Mesendoderm (in vitro differentiated cells): ENCODE measurements at regions not wholly inside any gene's neighbourhood (a gene's known extent, or its start where the extent isn't known, plus 50 kb on each side); places are given as distances from the start of the nearest gene placed in this dataset.

Experiments used
- DNase-seq: peaks from one replicate; pipeline ENCODE4 v3.0.0; 2013
- H2AK5ac ChIP-seq: 2 replicates; pipeline ENCODE4 v1.6.1; 2013; ENCODE audit warnings: low read length, inconsistent platforms
- H2BK120ac ChIP-seq: 2 replicates; pipeline ENCODE4 v1.6.1; 2013; ENCODE audit warnings: low read depth, mild to moderate bottlenecking, low read length, moderate library complexity, mixed read lengths
- H2BK15ac ChIP-seq: replicated peaks from 2 replicates; pipeline ENCODE4 v1.6.1; 2013; ENCODE audit warnings: low read depth, mild to moderate bottlenecking, moderate library complexity
- H2BK5ac ChIP-seq: 2 replicates; pipeline ENCODE4 v1.6.1; 2013; ENCODE audit warnings: low read length, inconsistent platforms
- H3K18ac ChIP-seq: 2 replicates; pipeline ENCODE4 v1.6.1; 2013; ENCODE audit warnings: mild to moderate bottlenecking, low read length, mixed read lengths
- H3K23ac ChIP-seq: one replicate; pipeline ENCODE4 v1.6.1; 2013; ENCODE audit warnings: low read length
- H3K27ac ChIP-seq: 2 replicates; pipeline ENCODE4 v1.5.1; 2013; ENCODE audit warnings: low read depth, mild to moderate bottlenecking, inconsistent platforms, low read length, moderate library complexity
- H3K27me3 ChIP-seq: 2 replicates; pipeline ENCODE4 v1.6.1; 2013; ENCODE audit warnings: low read length, control low read depth, mild to moderate bottlenecking, inconsistent platforms; ENCODE audit not compliant: insufficient read depth, poor library complexity
- H3K36me3 ChIP-seq: 2 replicates; pipeline ENCODE4 v1.6.1; 2013; ENCODE audit warnings: low read length, inconsistent platforms; ENCODE audit not compliant: control insufficient read depth, insufficient read depth
- H3K4ac ChIP-seq: one replicate; pipeline ENCODE4 v1.6.1; 2013; ENCODE audit warnings: low read depth, mild to moderate bottlenecking, low read length, moderate library complexity
- H3K4me1 ChIP-seq: 2 replicates; pipeline ENCODE4 v1.6.1; 2013; ENCODE audit warnings: low read depth, low read length, inconsistent platforms; ENCODE audit not compliant: control insufficient read depth
- H3K4me2 ChIP-seq: 2 replicates; pipeline ENCODE4 v1.6.1; 2013; ENCODE audit warnings: low read length
- H3K4me3 ChIP-seq: 2 replicates; pipeline ENCODE4 v1.5.1; 2013; ENCODE audit warnings: mild to moderate bottlenecking, low read length
- H3K56ac ChIP-seq: one replicate; pipeline ENCODE4 v1.6.1; 2013; ENCODE audit warnings: low read length
- H3K79me1 ChIP-seq: 2 replicates; pipeline ENCODE4 v1.6.1; 2013; ENCODE audit warnings: low read length, inconsistent platforms
- H3K79me2 ChIP-seq: 2 replicates; pipeline ENCODE4 v1.6.1; 2013; ENCODE audit warnings: mild to moderate bottlenecking, low read length; ENCODE audit not compliant: control insufficient read depth, insufficient read depth
- H3K9ac ChIP-seq: 2 replicates; pipeline ENCODE4 v1.6.1; 2013; ENCODE audit warnings: low read length, inconsistent platforms
- H4K5ac ChIP-seq: one replicate; pipeline ENCODE4 v1.6.1; 2013; ENCODE audit warnings: low read length
- H4K8ac ChIP-seq: one replicate; pipeline ENCODE4 v1.6.1; 2013; ENCODE audit warnings: low read depth, mild to moderate bottlenecking, control low read depth, low read length, moderate library complexity
- WGBS: extraction: QIAGEN DNeasy Blood & Tissue Kit; methylation state at CpG from one replicate; pipeline ENCODE4 v1.1.7; 2013; ENCODE audit warnings: low lambda C conversion rate, missing lambda C conversion rate; ENCODE audit not compliant: insufficient coverage; ENCODE audit errors: extremely low coverage; 5-methylcytosine and 5-hydroxymethylcytosine counted together

- no peak overlapping the region for H2BK120ac ChIP-seq
- no peak overlapping the region for H2BK5ac ChIP-seq
- WGBS = no CpG with 5 or more reads among the region's 9 CpGs
- no peak overlapping the region for H3K27ac ChIP-seq
- no peak overlapping the region for H3K4me2 ChIP-seq
- no peak overlapping the region for H3K56ac ChIP-seq
- no peaks in the 10 kb centered on the region for H3K27me3 ChIP-seq
- H2AK5ac ChIP-seq = no peak overlapping the region
- no peak overlapping the region for H3K4me3 ChIP-seq
- no peak overlapping the region for H4K8ac ChIP-seq
- H3K4me1 ChIP-seq = no peaks in the 10 kb centered on the region
- no peaks in the 10 kb centered on the region for H3K79me2 ChIP-seq
- no peak overlapping the region for H3K23ac ChIP-seq
- no peak overlapping the region for H4K5ac ChIP-seq
- no peak overlapping the region for H3K4ac ChIP-seq
- H3K9ac ChIP-seq = no peak overlapping the region
- H3K79me1 ChIP-seq = no peaks in the 10 kb centered on the region
- no peak for DNase-seq
- H3K36me3 ChIP-seq = no peaks in the 10 kb centered on the region
- H2BK15ac ChIP-seq = no peak overlapping the region
- no peak overlapping the region for H3K18ac ChIP-seq
Observed at GRCh38 chr20:20849161-20849560, 136.7 kb upstream of the RALGAPA2 start.

GRCh38 chr20:20847814-20848213, 135.4 kb upstream of the RALGAPA2 start:
- no peak for DNase-seq
- H3K9ac ChIP-seq = no peak overlapping the region
- no peak overlapping the region for H3K4ac ChIP-seq
- H3K4me3 ChIP-seq = no peak overlapping the region
- no peak overlapping the region for H2AK5ac ChIP-seq
- H3K27ac ChIP-seq = no peak overlapping the region
- H3K23ac ChIP-seq = no peak overlapping the region
- H4K8ac ChIP-seq = no peak overlapping the region
- H3K18ac ChIP-seq = no peak overlapping the region
- no peaks in the 10 kb centered on the region for H3K79me2 ChIP-seq
- H3K27me3 ChIP-seq = no peaks in the 10 kb centered on the region
- H2BK15ac ChIP-seq = no peak overlapping the region
- no peak overlapping the region for H2BK120ac ChIP-seq
- WGBS = no CpG with 5 or more reads among the region's 11 CpGs
- H3K4me2 ChIP-seq = no peak overlapping the region
- no peaks in the 10 kb centered on the region for H3K4me1 ChIP-seq
- no peak overlapping the region for H4K5ac ChIP-seq
- H3K36me3 ChIP-seq = no peaks in the 10 kb centered on the region
- H2BK5ac ChIP-seq = no peak overlapping the region
- no peaks in the 10 kb centered on the region for H3K79me1 ChIP-seq
- no peak overlapping the region for H3K56ac ChIP-seq

- H3K27ac ChIP-seq = no peak overlapping the region
- no peak overlapping the region for H2AK5ac ChIP-seq
- no peak overlapping the region for H2BK5ac ChIP-seq
- DNase-seq = no peak
- no peak overlapping the region for H3K56ac ChIP-seq
- no CpG with 5 or more reads among the region's 6 CpGs for WGBS
- H3K18ac ChIP-seq = no peak overlapping the region
- no peaks in the 10 kb centered on the region for H3K27me3 ChIP-seq
- no peak overlapping the region for H3K4me2 ChIP-seq
- no peak overlapping the region for H3K4ac ChIP-seq
- no peak overlapping the region for H3K9ac ChIP-seq
- H4K5ac ChIP-seq = no peak overlapping the region
- no peaks in the 10 kb centered on the region for H3K36me3 ChIP-seq
- no peaks in the 10 kb centered on the region for H3K4me1 ChIP-seq
- no peak overlapping the region for H4K8ac ChIP-seq
- no peaks in the 10 kb centered on the region for H3K79me1 ChIP-seq
- no peak overlapping the region for H2BK15ac ChIP-seq
- H2BK120ac ChIP-seq = no peak overlapping the region
- no peak overlapping the region for H3K23ac ChIP-seq
- no peaks in the 10 kb centered on the region for H3K79me2 ChIP-seq
- H3K4me3 ChIP-seq = no peak overlapping the region
Observed at GRCh38 chr20:20843982-20844381, 131.5 kb upstream of the RALGAPA2 start.

GRCh38 chr20:20839771-20840170, 127.3 kb upstream of the RALGAPA2 start:
- no peak overlapping the region for H3K4me3 ChIP-seq
- no peak for DNase-seq
- H3K4me1 ChIP-seq = no peaks in the 10 kb centered on the region
- no peak overlapping the region for H3K18ac ChIP-seq
- H3K4me2 ChIP-seq = no peak overlapping the region
- no peak overlapping the region for H3K56ac ChIP-seq
- no peak overlapping the region for H4K5ac ChIP-seq
- no peak overlapping the region for H2BK5ac ChIP-seq
- H2BK15ac ChIP-seq = no peak overlapping the region
- no peaks in the 10 kb centered on the region for H3K36me3 ChIP-seq
- no peak overlapping the region for H4K8ac ChIP-seq
- no peaks in the 10 kb centered on the region for H3K79me1 ChIP-seq
- H3K79me2 ChIP-seq = no peaks in the 10 kb centered on the region
- H2BK120ac ChIP-seq = no peak overlapping the region
- H3K27ac ChIP-seq = no peak overlapping the region
- no peak overlapping the region for H3K4ac ChIP-seq
- no peaks in the 10 kb centered on the region for H3K27me3 ChIP-seq
- H3K23ac ChIP-seq = no peak overlapping the region
- no peak overlapping the region for H2AK5ac ChIP-seq
- no peak overlapping the region for H3K9ac ChIP-seq

GRCh38 chr20:20837574-20838021, 125.2 kb upstream of the RALGAPA2 start:
- no peaks in the 10 kb centered on the region for H3K79me2 ChIP-seq
- no peak overlapping the region for H3K27ac ChIP-seq
- H2BK15ac ChIP-seq = no peak overlapping the region
- no peak overlapping the region for H3K23ac ChIP-seq
- peak overlapping the region; percentile 56 for H3K9ac ChIP-seq
- H3K36me3 ChIP-seq = no peaks in the 10 kb centered on the region
- H3K27me3 ChIP-seq = no peaks in the 10 kb centered on the region
- no peaks in the 10 kb centered on the region for H3K79me1 ChIP-seq
- no peak overlapping the region for H3K4ac ChIP-seq
- no peak overlapping the region for H3K4me3 ChIP-seq
- H2AK5ac ChIP-seq = no peak overlapping the region
- H4K5ac ChIP-seq = no peak overlapping the region
- peak overlapping the region; percentile 58 for H3K56ac ChIP-seq
- no peak overlapping the region for H3K18ac ChIP-seq
- H2BK120ac ChIP-seq = no peak overlapping the region
- peak; percentile 69 for DNase-seq
- no peak overlapping the region for H4K8ac ChIP-seq
- no CpG with 5 or more reads among the region's 19 CpGs for WGBS
- no peak overlapping the region for H2BK5ac ChIP-seq
- H3K4me2 ChIP-seq = no peak overlapping the region
- H3K4me1 ChIP-seq = no peaks in the 10 kb centered on the region

GRCh38 chr20:20836836-20837235, 124.4 kb upstream of the RALGAPA2 start:
- H2BK15ac ChIP-seq = no peak overlapping the region
- H4K5ac ChIP-seq = no peak overlapping the region
- no peaks in the 10 kb centered on the region for H3K79me1 ChIP-seq
- no peaks in the 10 kb centered on the region for H3K36me3 ChIP-seq
- no CpG with 5 or more reads among the region's 6 CpGs for WGBS
- H3K18ac ChIP-seq = no peak overlapping the region
- H3K9ac ChIP-seq = no peak overlapping the region
- H3K4me2 ChIP-seq = no peak overlapping the region
- no peak for DNase-seq
- no peak overlapping the region for H3K23ac ChIP-seq
- H4K8ac ChIP-seq = no peak overlapping the region
- no peak overlapping the region for H2BK5ac ChIP-seq
- no peak overlapping the region for H3K27ac ChIP-seq
- no peak overlapping the region for H3K4me3 ChIP-seq
- H3K56ac ChIP-seq = no peak overlapping the region
- H3K27me3 ChIP-seq = no peaks in the 10 kb centered on the region
- no peak overlapping the region for H2BK120ac ChIP-seq
- no peaks in the 10 kb centered on the region for H3K79me2 ChIP-seq
- H3K4ac ChIP-seq = no peak overlapping the region
- H2AK5ac ChIP-seq = no peak overlapping the region
- H3K4me1 ChIP-seq = no peaks in the 10 kb centered on the region
